Stimulated activated CD8-positive, alpha-beta memory T cell treated with anti-CD3 and anti-CD28 coated beads, Interleukin-15, amount 100 ng/mL, for 24 hours (primary cell): ENCODE measurements at regions not wholly inside any gene's neighbourhood (a gene's known extent, or its start where the extent isn't known, plus 50 kb on each side); places are given as distances from the start of the nearest gene placed in this dataset.

Experiments used
- DNase-seq: peaks from one replicate; pipeline ENCODE4 v3.0.0-alpha.2; 2020; ENCODE audit warnings: low read depth

DNA sequence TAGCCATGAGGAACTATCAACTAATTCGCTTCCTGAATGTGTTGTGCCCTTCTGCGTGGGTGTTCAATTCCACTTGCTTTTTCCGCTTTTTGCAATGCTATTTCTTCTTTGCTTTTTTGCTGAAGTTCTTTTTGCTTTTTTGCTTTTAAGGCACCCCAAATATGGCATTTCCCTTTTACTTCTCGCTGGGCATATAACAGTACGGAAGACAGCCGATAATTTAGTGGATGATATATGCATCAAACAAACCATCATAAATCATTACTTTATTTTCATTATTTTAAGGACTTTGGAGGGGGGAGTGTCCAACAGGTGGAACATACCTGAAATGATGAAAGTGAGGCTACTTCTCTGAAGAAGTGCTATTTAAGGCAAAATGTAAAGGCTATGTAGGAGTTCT, 277.0 kb upstream of the MTPN start:
- no peak for DNase-seq

- no peak for DNase-seq
Measured at GRCh38 chr7:136251826-136252225, 274.7 kb upstream of the MTPN start.

DNA sequence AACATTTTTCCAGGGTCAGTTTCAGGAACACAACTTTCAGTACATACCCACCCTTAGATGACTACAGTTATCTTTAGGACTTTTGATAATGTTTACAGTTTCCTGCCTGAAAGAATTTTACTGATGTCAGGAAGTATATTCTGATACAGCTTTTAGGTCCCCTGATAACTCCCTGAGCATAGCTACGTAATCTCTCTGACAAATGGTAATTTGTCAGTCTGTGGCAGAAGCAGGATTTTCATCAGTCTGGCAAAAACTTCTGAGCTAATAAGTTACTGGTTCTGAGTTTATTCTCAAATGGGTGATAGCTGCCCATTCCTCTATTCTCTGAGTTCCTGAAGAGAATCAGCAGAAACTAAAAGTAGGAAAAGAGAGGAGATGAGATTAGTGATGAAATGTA, 270.1 kb upstream of the MTPN start:
- DNase-seq = no peak

- no peak for DNase-seq
Measured at GRCh38 chr7:136245327-136246004, 268.3 kb upstream of the MTPN start.

DNA sequence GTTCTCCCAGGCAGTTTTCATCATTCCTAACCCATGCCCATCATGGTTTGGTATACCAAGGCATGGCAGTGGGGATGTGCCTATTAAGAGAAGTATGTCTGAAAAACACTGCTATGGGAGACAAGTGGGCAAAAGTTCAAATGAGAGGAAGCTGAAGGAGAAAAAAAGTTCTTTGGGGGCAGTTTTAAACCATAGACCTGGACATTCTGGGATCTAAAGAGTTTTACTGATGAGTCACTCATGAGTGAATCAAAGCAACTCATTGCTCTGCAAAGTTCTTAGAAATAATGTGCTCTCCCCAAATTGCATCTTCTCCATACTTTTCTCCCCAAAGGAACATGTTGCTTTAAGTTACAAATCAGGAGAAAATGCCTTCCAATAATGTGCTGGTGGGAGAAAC, 256.9 kb upstream of the MTPN start:
- no peak for DNase-seq

GRCh38 chr7:136230210-136230609, 253.1 kb upstream of the MTPN start:
- no peak for DNase-seq

- no peak for DNase-seq
Measured at GRCh38 chr7:136229790-136230189, 252.6 kb upstream of the MTPN start.

GRCh38 chr7:136228171-136228570, 251.0 kb upstream of the MTPN start:
- DNase-seq = no peak

- no peak for DNase-seq
Measured at GRCh38 chr7:136214356-136214755, 237.2 kb upstream of the MTPN start.

DNA sequence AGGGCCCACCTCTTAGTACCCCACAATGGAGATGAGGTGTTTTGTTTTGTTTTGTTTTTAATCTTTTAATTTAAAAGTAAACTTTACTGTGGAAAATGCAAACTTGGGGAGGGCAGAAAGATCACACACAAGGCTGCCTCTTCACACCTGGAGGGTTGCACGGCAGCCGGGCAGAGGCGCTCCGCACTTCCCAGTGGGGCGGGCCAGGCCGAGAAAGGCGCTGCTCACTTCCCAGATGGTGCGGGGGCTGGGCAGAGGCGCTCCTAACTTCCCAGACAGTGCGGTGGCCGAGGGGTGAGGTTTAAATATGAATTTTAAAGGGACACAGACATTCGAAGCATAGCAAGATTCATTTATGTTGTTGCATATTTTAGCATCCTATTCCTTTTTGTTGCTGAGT, 235.9 kb upstream of the MTPN start:
- DNase-seq = no peak

DNA sequence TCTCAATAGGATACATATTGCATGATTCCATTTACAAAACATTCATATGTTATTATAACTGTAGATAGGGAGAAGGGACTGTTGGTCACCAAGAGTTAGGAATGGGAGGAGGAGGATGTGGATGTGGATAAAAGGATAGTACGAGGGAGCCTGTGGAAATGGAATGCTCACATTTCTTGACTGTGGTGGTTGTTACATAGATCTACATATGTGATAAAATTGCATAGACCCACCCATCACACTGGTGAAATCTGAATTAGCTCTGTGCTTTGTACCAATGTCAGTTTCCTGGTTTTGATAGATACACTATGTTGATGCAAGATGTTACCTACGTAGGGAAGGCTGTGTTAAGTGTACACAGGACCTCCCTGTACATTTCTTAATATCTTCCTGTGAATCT, 233.5 kb upstream of the MTPN start:
- no peak for DNase-seq

GRCh38 chr7:136210079-136210478, 232.9 kb upstream of the MTPN start:
- no peak for DNase-seq

DNA sequence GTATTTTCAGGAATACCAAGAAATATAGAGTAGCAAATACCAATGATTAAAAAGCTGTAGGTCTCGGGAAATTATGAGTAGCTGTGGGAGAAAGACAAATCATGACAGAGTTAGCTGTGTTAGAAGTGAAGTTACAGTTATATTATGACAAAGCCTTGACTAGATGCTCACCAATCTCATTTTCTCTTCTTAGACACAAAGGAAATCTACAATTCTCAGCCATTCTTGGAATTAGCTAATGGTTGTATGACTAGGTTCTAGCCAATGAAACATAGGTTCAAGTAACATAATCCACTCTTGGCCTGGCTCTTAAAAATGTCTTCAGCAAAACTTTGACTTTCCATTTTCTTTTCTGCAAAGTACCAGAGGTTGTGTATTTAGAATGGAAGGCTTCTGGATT, 228.8 kb upstream of the MTPN start:
- no peak for DNase-seq

- DNase-seq = no peak
Measured at GRCh38 chr7:136198168-136198567, 221.0 kb upstream of the MTPN start.

DNA sequence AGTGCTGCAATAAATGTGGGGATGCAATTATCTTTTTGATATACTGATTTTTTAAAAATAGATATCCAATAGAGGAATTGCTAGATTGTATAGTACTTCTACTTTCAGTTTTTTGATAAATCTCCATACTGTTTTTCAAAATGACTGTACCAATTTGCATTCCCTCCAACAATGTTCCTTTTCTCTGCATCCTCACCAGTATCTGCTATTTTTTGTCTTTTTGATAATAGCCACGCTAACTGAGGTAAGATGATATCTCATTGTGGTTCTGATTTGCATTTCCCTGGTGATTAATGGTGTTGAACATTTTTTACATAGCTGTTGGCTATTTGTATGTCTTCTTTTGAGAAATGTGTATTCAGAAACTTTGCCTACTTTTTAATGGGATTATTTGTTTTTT, 217.7 kb upstream of the MTPN start:
- no peak for DNase-seq

DNA sequence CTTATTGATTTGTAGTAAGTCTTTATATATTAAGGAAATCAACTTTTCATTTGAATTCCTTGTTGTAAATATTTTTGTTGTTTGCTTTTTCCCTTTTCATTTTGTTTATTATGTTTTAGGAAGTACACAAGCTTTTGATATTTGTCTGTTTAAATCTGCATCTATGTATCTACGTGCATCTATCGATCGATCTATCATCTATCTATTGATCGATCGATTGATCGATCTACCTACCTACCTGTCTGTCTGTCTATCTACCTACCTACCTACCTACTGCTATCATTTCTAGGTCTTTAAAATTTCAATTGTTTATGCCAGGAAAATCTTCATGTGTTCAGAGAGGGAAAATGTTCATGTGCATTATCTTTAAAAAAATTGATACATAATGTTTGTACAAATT, 216.8 kb upstream of the MTPN start:
- no peak for DNase-seq

GRCh38 chr7:136189506-136189998, 212.4 kb upstream of the MTPN start:
- DNase-seq = no peak

GRCh38 chr7:136186281-136186680, 209.1 kb upstream of the MTPN start:
- DNase-seq = no peak

DNA sequence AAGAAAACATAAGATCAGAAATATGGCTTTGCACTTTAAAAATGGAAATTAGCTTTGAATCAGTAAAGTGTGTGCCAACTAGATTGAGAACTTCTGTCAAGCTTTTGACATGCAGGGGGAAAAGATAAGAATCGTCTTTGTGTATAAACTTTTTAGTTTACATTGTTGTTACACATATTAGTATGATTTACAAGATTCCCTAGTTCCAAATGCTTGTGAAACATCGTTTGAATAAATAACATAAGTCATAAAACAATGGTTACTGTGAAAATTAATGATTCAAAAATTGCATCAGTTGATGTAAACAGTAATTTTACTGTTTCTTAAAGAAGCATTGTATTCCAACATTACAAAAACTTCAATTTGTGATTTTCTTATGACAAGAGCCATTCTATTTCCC, 207.6 kb upstream of the MTPN start:
- DNase-seq = no peak

DNA sequence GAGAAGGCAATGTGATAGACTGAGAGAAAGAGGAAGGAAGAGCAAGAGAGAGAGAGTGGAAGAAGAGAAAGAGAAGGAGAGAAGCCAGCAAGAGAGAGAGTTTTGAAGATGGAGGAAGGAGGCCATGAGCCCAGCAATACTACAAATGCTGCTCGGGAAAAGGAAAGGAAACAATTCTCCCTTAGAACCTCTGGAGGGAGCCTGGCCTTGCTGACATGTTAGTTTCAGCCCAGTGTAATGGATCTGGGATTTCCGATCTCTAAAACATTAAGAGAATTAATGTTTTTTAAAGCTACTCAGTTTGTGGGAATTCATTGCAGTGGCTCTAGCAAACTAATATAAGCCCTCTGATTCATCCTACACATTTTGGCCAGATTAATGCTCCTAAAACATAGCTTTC, 206.8 kb upstream of the MTPN start:
- DNase-seq = no peak

GRCh38 chr7:136180984-136181383, 203.8 kb upstream of the MTPN start:
- DNase-seq = no peak

DNA sequence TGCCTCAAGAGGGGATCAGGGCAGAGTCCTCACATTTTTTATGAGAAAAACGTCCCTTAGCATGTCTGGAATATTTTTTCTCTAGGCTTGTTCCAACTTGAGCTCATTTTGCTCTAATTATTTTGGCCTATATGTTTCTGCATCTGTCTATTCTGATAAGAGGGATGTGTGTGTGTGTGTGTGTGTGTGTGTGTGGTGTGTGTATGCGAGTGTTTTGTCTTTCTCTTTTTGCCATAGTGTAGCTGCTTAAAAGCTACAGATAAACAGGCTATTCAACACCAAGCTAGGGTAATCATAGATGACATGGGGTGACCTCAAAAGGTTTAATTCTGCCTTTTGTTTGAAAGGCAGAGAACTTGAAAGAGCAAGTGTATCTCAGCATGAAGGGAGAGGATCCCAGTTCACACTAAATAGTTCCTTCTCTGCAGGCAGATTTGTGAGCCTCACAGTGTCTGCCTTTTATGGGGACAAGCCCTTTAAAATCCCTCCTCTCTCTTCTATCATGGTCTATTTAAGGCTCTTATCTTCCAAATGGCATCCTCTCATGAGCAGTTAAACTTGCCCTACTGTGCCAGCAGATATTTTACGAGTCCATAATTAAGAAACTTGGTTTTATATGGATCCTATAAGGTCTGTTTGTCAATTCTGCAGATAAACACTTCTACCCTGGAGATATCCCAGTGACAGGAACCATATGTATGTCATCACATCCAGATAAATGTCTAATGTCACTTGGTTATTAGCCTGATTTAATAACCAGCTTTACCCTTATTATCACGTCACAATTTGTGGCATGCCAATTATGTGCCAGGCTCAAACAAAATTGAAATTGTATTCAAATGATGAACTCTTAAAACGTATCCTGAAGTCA, 202.9 kb upstream of the MTPN start:
- DNase-seq = no peak

- no peak for DNase-seq
Measured at GRCh38 chr7:136179154-136179553, 202.0 kb upstream of the MTPN start.
